Stimulated activated naive CD8-positive, alpha-beta T cell treated with anti-CD3 and anti-CD28 coated beads, Interleukin-15, amount 100 ng/mL, for 72 hours (primary cell): ENCODE measurements at regions not wholly inside any gene's neighbourhood (a gene's known extent, or its start where the extent isn't known, plus 50 kb on each side); places are given as distances from the start of the nearest gene placed in this dataset.
"Not testable (repeated sequence)": the region's sequence is repeated elsewhere in the genome, so short reads cannot be mapped to it uniquely, and the experiment has no call there.

Experiments
- ATAC-seq: fragments of 150-1000 bp; cut with Tn5 transposase; 2 replicates; pipeline ENCODE4 v1.10.0; 2021; ENCODE audit warnings: mild to moderate bottlenecking, moderate library complexity
- DNase-seq, 2 donors: peaks; one replicate each; pipeline ENCODE4 v3.0.0; 2021 to 2022
- H3K27ac Mint-ChIP-seq, 2 donors: one replicate each; pipeline ENCODE4 v1.8.0; 2022; ENCODE audit warnings: mild to moderate bottlenecking in 2 of 2, mixed read lengths in 2 of 2, moderate library complexity in 2 of 2
- H3K27me3 Mint-ChIP-seq: one replicate; pipeline ENCODE4 v1.8.0; 2022; ENCODE audit warnings: mixed read lengths
- H3K4me1 Mint-ChIP-seq: one replicate; pipeline ENCODE4 v1.8.0; 2022; ENCODE audit warnings: mild to moderate bottlenecking, mixed read lengths
- H3K4me3 Mint-ChIP-seq, 2 donors: one replicate each; pipeline ENCODE4 v1.8.0; 2022; ENCODE audit warnings: mild to moderate bottlenecking in 2 of 2, mixed read lengths in 2 of 2, moderate library complexity in 1 of 2
- H3K9me3 Mint-ChIP-seq, 2 donors: one replicate each; pipeline ENCODE4 v1.8.0; 2022; ENCODE audit warnings: mixed read lengths in 2 of 2

- ATAC-seq (no peak), DNase-seq (no peak)
- no peak overlapping the region for H3K4me3 Mint-ChIP-seq
- H3K27me3 Mint-ChIP-seq = no peaks in the 10 kb centered on the region
- no peaks in the 10 kb centered on the region for H3K4me1 Mint-ChIP-seq
- no peak overlapping the region for H3K27ac Mint-ChIP-seq
- no peaks in the 10 kb centered on the region for H3K9me3 Mint-ChIP-seq
Observed at GRCh38 chr7:11959121-11959520, 127.1 kb upstream of the THSD7A start.

GRCh38 chr7:11960621-11961020 lies 128.6 kb upstream of the THSD7A start:
- no peak overlapping the region for H3K27ac Mint-ChIP-seq
- H3K4me3 Mint-ChIP-seq = no peak overlapping the region
- ATAC-seq (no peak), DNase-seq (no peak)
- H3K9me3 Mint-ChIP-seq = peaks cover 0 to 3% of the 10 kb centered on the region in 2 donors
- H3K27me3 Mint-ChIP-seq = no peaks in the 10 kb centered on the region
- no peaks in the 10 kb centered on the region for H3K4me1 Mint-ChIP-seq

DNA sequence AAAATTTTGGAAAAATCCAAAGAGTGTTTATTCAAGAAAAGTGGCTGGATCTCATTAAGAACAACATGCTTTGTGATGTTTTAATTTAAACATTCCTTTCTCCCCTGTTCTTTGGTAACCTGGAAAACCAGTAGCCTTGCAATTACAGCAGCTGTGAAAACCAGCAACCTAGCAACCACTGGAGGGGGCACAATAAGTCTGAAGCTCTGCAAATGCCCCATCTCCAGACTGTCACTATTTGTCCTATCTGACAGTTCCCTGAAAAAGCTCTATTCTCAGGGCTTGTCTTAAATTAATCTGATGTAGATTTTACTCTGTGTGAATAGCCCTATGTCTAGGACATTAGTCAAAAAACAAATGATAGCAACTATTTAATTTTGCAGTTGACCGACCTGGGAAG lies 137.6 kb upstream of the THSD7A start:
- Mint-ChIP-seq H3K27ac (no peak overlapping the region), H3K9me3 (peaks cover 8 to 23% of the 10 kb centered on the region in 2 donors)
- no peak for DNase-seq

GRCh38 chr7:11970132-11970531 lies 138.1 kb upstream of the THSD7A start:
- Mint-ChIP-seq H3K27me3 (no peaks in the 10 kb centered on the region), H3K4me3 (no peak overlapping the region), H3K4me1 (no peaks in the 10 kb centered on the region), H3K27ac (no peak overlapping the region), H3K9me3 (peaks cover 8 to 23% of the 10 kb centered on the region in 2 donors)
- ATAC-seq (no peak), DNase-seq (no peak)

More for the DNA sequence above, 137.6 kb upstream of the THSD7A start:
- H3K27me3 Mint-ChIP-seq = no peaks in the 10 kb centered on the region
- H3K4me3 Mint-ChIP-seq = no peak overlapping the region
- H3K4me1 Mint-ChIP-seq = no peaks in the 10 kb centered on the region
- no peak for ATAC-seq

DNA sequence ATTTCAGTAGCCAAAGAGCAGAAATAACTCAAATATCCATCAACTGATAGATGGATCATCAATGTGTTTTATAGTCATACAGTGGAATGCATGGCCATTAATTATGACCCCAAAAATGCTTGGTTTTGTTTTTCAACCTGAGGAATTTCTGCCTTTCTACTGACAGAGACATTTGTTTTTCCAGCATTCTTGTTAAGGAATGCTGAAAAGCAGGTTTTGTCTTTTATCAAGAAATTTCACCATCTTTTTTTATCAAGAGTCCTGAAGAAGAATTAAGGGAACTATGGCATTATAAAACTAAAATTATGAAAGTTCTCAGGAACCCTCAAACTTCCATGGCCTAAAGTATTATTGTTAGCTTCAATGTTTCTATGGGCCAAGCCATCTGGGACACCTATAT lies 153.4 kb upstream of the THSD7A start:
- ATAC-seq = no peak
- DNase-seq = no peak
- Mint-ChIP-seq H3K9me3 (peaks cover 14 to 16% of the 10 kb centered on the region in 2 donors), H3K4me1 (no peaks in the 10 kb centered on the region), H3K4me3 (no peak overlapping the region), H3K27me3 (no peaks in the 10 kb centered on the region), H3K27ac (no peak overlapping the region)

- no peak overlapping the region for H3K27ac Mint-ChIP-seq
- peaks cover 14 to 16% of the 10 kb centered on the region in 2 donors for H3K9me3 Mint-ChIP-seq
- ATAC-seq (no peak), DNase-seq (no peak)
- H3K4me3 Mint-ChIP-seq = no peak overlapping the region
- H3K27me3 Mint-ChIP-seq = no peaks in the 10 kb centered on the region
- H3K4me1 Mint-ChIP-seq = no peaks in the 10 kb centered on the region
Observed at GRCh38 chr7:11985971-11986370, 154.0 kb upstream of the THSD7A start.

GRCh38 chr7:11988186-11988585 lies 156.2 kb upstream of the THSD7A start:
- Mint-ChIP-seq H3K27me3 (no peaks in the 10 kb centered on the region), H3K9me3 (peaks cover 6 to 9% of the 10 kb centered on the region in 2 donors), H3K27ac (no peak overlapping the region), H3K4me1 (no peaks in the 10 kb centered on the region), H3K4me3 (no peak overlapping the region)
- DNase-seq (no peak), ATAC-seq (no peak)

GRCh38 chr7:12002428-12002827 lies 170.4 kb upstream of the THSD7A start:
- H3K27ac Mint-ChIP-seq = no peak overlapping the region
- H3K27me3 Mint-ChIP-seq = no peaks in the 10 kb centered on the region
- ATAC-seq = no peak
- H3K4me3 Mint-ChIP-seq = no peak overlapping the region
- DNase-seq = no peak
- no peaks in the 10 kb centered on the region for H3K9me3 Mint-ChIP-seq
- H3K4me1 Mint-ChIP-seq = no peaks in the 10 kb centered on the region

- no peaks in the 10 kb centered on the region for H3K4me1 Mint-ChIP-seq
- DNase-seq (no peak), ATAC-seq (no peak)
- H3K9me3 Mint-ChIP-seq = no peaks in the 10 kb centered on the region
- H3K4me3 Mint-ChIP-seq = no peak overlapping the region
- H3K27me3 Mint-ChIP-seq = no peaks in the 10 kb centered on the region
- no peak overlapping the region for H3K27ac Mint-ChIP-seq
Observed at GRCh38 chr7:12004581-12004980, 172.6 kb upstream of the THSD7A start.

- ATAC-seq (no peak), DNase-seq (no peak)
- Mint-ChIP-seq H3K27ac (no peak overlapping the region), H3K9me3 (no peaks in the 10 kb centered on the region), H3K4me3 (no peak overlapping the region), H3K27me3 (no peaks in the 10 kb centered on the region), H3K4me1 (no peaks in the 10 kb centered on the region)
Observed at GRCh38 chr7:12007576-12007975, 175.6 kb upstream of the THSD7A start.

DNA sequence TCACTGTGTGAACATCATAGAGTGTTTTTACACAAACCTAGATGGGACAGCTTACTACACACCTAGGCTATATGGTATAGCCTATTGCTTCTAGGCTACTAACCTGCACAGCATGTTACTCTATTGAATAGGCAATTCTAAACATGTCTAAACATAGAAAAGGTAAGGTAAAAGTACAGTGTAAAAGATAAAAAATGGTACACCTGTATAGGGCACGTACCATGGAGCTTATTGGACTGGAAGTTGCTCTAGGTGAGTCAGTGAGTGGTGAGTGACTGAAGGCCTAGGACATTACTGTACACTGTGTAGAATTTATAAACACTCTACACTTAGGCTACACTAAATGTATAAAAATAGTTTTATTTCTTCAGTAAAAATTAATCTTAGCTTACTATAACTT lies 182.0 kb upstream of the THSD7A start:
- no peaks in the 10 kb centered on the region for H3K9me3 Mint-ChIP-seq
- no peak overlapping the region for H3K4me3 Mint-ChIP-seq
- DNase-seq (no peak), ATAC-seq (no peak)
- no peaks in the 10 kb centered on the region for H3K27me3 Mint-ChIP-seq
- H3K4me1 Mint-ChIP-seq = no peaks in the 10 kb centered on the region
- no peak overlapping the region for H3K27ac Mint-ChIP-seq

DNA sequence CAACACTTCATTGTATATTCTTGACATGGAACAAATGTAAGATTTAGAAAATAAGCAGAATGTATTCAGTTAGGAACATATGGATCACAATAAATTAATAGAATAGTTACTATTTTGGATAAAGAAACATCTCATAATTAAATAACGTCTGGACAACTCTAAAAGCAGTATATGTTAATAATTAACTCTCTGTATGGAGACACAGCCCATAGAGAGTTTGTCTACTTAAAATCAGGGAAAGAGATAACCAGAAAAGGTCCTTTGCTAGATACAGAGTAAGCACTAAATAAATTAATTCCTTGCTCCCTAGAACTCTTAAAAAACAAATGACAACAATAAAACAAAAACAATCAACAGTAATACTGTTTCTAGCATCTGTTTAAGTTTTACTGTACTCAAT lies 184.4 kb upstream of the THSD7A start:
- ATAC-seq (no peak), DNase-seq (no peak)
- H3K4me3 Mint-ChIP-seq = no peak overlapping the region
- no peak overlapping the region for H3K27ac Mint-ChIP-seq
- H3K4me1 Mint-ChIP-seq = no peaks in the 10 kb centered on the region
- peaks cover 4% of the 10 kb centered on the region for H3K27me3 Mint-ChIP-seq
- H3K9me3 Mint-ChIP-seq = no peaks in the 10 kb centered on the region

- H3K27ac Mint-ChIP-seq = no peak overlapping the region
- no peaks in the 10 kb centered on the region for H3K4me1 Mint-ChIP-seq
- DNase-seq (no peak), ATAC-seq (no peak)
- H3K9me3 Mint-ChIP-seq = no peaks in the 10 kb centered on the region
- no peak overlapping the region for H3K4me3 Mint-ChIP-seq
- peaks cover 10% of the 10 kb centered on the region for H3K27me3 Mint-ChIP-seq
Observed at GRCh38 chr7:12017046-12017445, 185.0 kb upstream of the THSD7A start.

- not testable (repeated sequence) for H3K9me3 Mint-ChIP-seq, H3K4me3 Mint-ChIP-seq, DNase-seq, H3K27ac Mint-ChIP-seq, ATAC-seq, H3K4me1 Mint-ChIP-seq
- peaks cover 11% of the 10 kb centered on the region for H3K27me3 Mint-ChIP-seq
Observed at GRCh38 chr7:12022011-12022410, 189.1 kb upstream of the TMEM106B start.

- Mint-ChIP-seq H3K4me1 (no peaks in the 10 kb centered on the region), H3K27me3 (peaks cover 11% of the 10 kb centered on the region), H3K4me3 (no peak overlapping the region), H3K9me3 (no peaks in the 10 kb centered on the region), H3K27ac (no peak overlapping the region)
- no peak for ATAC-seq
- DNase-seq = no peak
Observed at GRCh38 chr7:12025246-12025645, 185.8 kb upstream of the TMEM106B start.

GRCh38 chr7:12028508-12028907 lies 182.6 kb upstream of the TMEM106B start:
- DNase-seq (no peak), ATAC-seq (no peak)
- H3K27me3 Mint-ChIP-seq = no peaks in the 10 kb centered on the region
- H3K4me3 Mint-ChIP-seq = no peak overlapping the region
- H3K9me3 Mint-ChIP-seq = no peaks in the 10 kb centered on the region
- H3K4me1 Mint-ChIP-seq = no peaks in the 10 kb centered on the region
- H3K27ac Mint-ChIP-seq = no peak overlapping the region

DNA sequence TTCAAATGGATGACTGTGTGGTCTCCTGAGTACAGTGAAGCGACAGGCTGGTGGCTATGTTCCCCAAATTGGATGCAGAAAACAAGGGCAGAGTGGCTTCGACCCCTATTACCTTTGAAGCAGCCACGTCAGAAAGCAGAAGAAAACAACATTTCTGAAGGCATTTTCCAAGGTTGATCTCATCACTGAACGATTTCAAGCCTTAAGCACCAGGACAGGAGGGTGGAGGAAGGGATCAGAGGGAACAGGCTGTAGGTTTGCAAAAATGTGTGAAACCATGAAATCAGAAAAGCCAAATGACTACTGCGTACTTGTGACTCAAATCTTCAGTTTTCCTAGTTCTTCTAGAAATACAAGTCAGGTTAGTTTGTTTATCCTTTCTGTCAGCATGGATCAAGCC lies 181.0 kb upstream of the TMEM106B start:
- no peak overlapping the region for H3K4me3 Mint-ChIP-seq
- H3K27me3 Mint-ChIP-seq = peaks cover 7% of the 10 kb centered on the region
- ATAC-seq = no peak
- H3K9me3 Mint-ChIP-seq = no peaks in the 10 kb centered on the region
- H3K4me1 Mint-ChIP-seq = no peaks in the 10 kb centered on the region
- DNase-seq = no peak
- H3K27ac Mint-ChIP-seq = no peak overlapping the region
